Testis (tissue), 2 donors: ENCODE measurements at regions not wholly inside any gene's neighbourhood (a gene's known extent, or its start where the extent isn't known, plus 50 kb on each side); places are given as distances from the start of the nearest gene placed in this dataset.

ENCODE experiments used
- CTCF ChIP-seq, 3 experiments: fragments of 450-650 bp in 2 of 3; fragments of 200-600 bp in 1 of 3; sonication (generic) in 1 of 3; IDR thresholded peaks; one replicate each; pipeline ENCODE4 v1.5.1; 2016 to 2019; ENCODE audit warnings: antibody characterized with exemption in 3 of 3, mild to moderate bottlenecking in 2 of 3, moderate library complexity in 1 of 3
- POLR2A ChIP-seq: fragments of 450-650 bp; IDR thresholded peaks from one replicate; pipeline ENCODE4 v1.6.1; 2017; ENCODE audit warnings: antibody characterized with exemption, mild to moderate bottlenecking, moderate library complexity

- TF ChIP-seq CTCF (IDR thresholded peaks at IDR 0.05) (no peak), POLR2A (no peak)
These were observed 89.4 kb upstream of the APCDD1 start for GRCh38 chr18:10365021-10365500.
